Pancreas (tissue), 10 donors: ENCODE measurements at regions not wholly inside any gene's neighbourhood (a gene's known extent, or its start where the extent isn't known, plus 50 kb on each side); places are given as distances from the start of the nearest gene placed in this dataset.

ENCODE experiments used
- ATAC-seq, 4 donors: fragments of 200-7000 bp; cut with Tn5 transposase; one replicate each; pipeline versions ENCODE4 v1.8.0 to v1.9.1; 2020; ENCODE audit warnings: mild to moderate bottlenecking in 4 of 4, moderate library complexity in 4 of 4
- DNase-seq, 6 donors: peaks; one replicate each; pipeline ENCODE4 v3.0.0-alpha.2; 2020
- FAIRE-seq: peaks from 2 replicates; lab custom pipeline; 2012; peaks lifted over from hg19 to GRCh38; lab: Jason Lieb, UNC
- H3K27ac ChIP-seq, 4 donors: fragments of 200-600 bp; sonication (generic); 1 replicate in 3 of 4; 2 replicates in 1 of 4; pipeline versions ENCODE4 v1.5.0 to v1.8.0; 2020
- H3K27me3 ChIP-seq, 4 donors: fragments of 200-600 bp; one replicate each; pipeline ENCODE4 v1.8.0; 2021
- H3K36me3 ChIP-seq, 3 donors: fragments of 200-600 bp; sonication (generic) in 1 of 3; one replicate each; pipeline versions ENCODE4 v1.5.0 to v1.8.0; 2020 to 2021
- H3K4me1 ChIP-seq, 3 donors: fragments of 200-600 bp; one replicate each; pipeline ENCODE4 v1.8.0; 2021
- H3K4me3 ChIP-seq, 4 donors: fragments of 200-600 bp; sonication (generic) in 2 of 4; one replicate each; pipeline versions ENCODE4 v1.5.0 to v1.8.0; 2020 to 2021
- H3K9me3 ChIP-seq, 4 donors: fragments of 200-600 bp; one replicate each; pipeline ENCODE4 v1.8.0; 2021
- WGBS, 2 donors: extraction: QIAGEN DNeasy Blood & Tissue Kit; methylation state at CpG; one replicate each; pipeline ENCODE4 v1.1.7; 2013; 5-methylcytosine and 5-hydroxymethylcytosine counted together
- intact Hi-C, 3 donors: fragments of 100-400 bp; cut with DNase I; formaldehyde crosslinking; loops; one replicate each; pipeline versions ENCODE4 v1.11.1 to v1.14.2; 2022
- TF ChIP-seq, protein P1 (sequence below), 4 donors: fragments of 200-600 bp; sonication (generic) in 3 of 4; IDR thresholded peaks; one replicate each; pipeline versions ENCODE4 v1.5.0 to v1.8.0; 2021; ENCODE audit warnings: antibody characterized with exemption in 4 of 4
- donor health status: healthy with polysubstance abuse.
- donor health status: DM: no; HTN: no; CAD: no; lungs with moderate emphysema.
- donor health status: DM: no; HTN: no; CAD: no.
- donor health status: control.
- donor health status: control.
- donor health status: Bipolar disorder and iron deficiency.
- donor health status: DM: yes; HTN: yes; CAD: no.
- donor health status: DM: no; HTN: no; CAD: no.
- donor health status: DM: no; HTN: no; CAD: no.
- donor health status: DM: yes; HTN: yes; CAD: no.

DNA sequence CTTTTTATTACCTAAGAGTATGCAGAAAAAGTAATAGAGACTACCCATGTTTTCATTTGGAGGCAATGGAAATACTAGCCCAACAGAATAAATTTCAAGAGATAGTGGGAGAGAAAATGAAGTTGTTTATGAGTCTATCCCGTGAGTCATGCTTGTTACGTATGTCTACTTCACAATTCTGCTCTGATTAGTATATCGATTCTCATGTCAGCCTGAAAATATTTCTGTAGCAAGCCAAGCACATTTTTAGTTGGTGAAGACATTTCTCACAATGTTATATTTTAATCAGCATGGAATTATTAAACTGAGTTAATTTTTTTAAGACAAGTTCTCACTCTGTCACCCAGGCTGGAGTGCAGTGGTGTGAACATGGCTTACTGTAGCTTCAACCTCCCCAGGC is 346.1 kb downstream of the RPRM start:
- Histone ChIP-seq H3K4me1 (no peaks in the 10 kb centered on the region), H3K27ac (no peak overlapping the region), H3K27me3 (no peaks in the 10 kb centered on the region), H3K4me3 (no peak overlapping the region), H3K36me3 (no peaks in the 10 kb centered on the region), H3K9me3 (no peaks in the 10 kb centered on the region)
- FAIRE-seq (no peak), ATAC-seq (no peak), DNase-seq (no peak)
- intact Hi-C loops: no loop called here
- WGBS, 2 donors: 76 to 84% methylated on average over 3 of the region's 3 CpGs
- TF ChIP-seq, protein P1, sequence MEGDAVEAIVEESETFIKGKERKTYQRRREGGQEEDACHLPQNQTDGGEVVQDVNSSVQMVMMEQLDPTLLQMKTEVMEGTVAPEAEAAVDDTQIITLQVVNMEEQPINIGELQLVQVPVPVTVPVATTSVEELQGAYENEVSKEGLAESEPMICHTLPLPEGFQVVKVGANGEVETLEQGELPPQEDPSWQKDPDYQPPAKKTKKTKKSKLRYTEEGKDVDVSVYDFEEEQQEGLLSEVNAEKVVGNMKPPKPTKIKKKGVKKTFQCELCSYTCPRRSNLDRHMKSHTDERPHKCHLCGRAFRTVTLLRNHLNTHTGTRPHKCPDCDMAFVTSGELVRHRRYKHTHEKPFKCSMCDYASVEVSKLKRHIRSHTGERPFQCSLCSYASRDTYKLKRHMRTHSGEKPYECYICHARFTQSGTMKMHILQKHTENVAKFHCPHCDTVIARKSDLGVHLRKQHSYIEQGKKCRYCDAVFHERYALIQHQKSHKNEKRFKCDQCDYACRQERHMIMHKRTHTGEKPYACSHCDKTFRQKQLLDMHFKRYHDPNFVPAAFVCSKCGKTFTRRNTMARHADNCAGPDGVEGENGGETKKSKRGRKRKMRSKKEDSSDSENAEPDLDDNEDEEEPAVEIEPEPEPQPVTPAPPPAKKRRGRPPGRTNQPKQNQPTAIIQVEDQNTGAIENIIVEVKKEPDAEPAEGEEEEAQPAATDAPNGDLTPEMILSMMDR (IDR thresholded peaks at IDR 0.05): no peak

DNA sequence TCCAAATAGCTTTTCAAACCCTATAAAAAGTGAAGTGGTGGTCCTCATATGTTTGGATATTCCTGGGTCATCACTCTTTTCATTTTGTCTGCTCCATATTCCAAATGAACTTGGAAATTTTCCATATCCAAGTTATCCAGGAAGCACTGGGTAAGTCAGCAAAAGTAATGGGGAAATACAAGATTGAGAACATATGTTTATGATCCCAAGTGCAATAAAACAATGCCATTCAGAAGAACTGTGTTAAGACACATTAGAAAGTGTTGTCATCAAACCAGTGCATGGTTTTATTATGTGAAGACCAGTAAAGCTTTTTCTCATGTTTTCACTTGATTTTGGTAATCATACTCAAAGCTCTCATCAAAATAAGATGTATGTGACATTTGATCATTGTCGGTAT is 363.4 kb downstream of the RPRM start:
- intact Hi-C loops: no loop called here
- 91 to 93% methylated on average over 1 of the region's 1 CpG for WGBS, 2 donors
- FAIRE-seq (no peak), ATAC-seq (no peak), DNase-seq (no peak)
- no peaks in the 10 kb centered on the region for H3K27me3 ChIP-seq
- TF ChIP-seq, protein P1 (IDR thresholded peaks at IDR 0.05): no peak
- no peaks in the 10 kb centered on the region for H3K36me3 ChIP-seq
- H3K4me3 ChIP-seq: no peak overlapping the region
- H3K27ac ChIP-seq: no peak overlapping the region
- no peaks in the 10 kb centered on the region for H3K9me3 ChIP-seq
- H3K4me1 ChIP-seq: no peaks in the 10 kb centered on the region

DNA sequence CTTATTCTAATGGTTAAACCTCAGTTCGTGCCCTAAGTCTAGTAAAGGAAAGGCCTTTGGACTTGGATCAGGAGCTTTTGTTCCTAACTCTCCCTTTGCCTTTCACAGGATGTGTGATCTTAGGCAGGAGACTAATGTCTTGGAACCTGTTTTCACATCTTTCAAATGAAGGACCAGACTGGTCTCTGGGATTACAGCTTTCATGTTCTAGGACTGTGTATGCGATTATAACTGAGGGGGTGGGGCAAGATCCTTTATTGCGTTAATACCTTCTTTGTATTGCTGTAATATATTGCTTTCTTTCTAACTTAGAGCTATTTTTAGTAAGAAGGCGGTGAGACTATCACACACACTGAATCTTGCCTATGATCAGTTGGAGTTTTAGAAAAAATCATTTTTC is 368.1 kb downstream of the RPRM start:
- H3K9me3 ChIP-seq: no peaks in the 10 kb centered on the region
- DNase-seq (no peak), ATAC-seq (no peak), FAIRE-seq (no peak)
- H3K27ac ChIP-seq: no peak overlapping the region
- no peaks in the 10 kb centered on the region for H3K36me3 ChIP-seq
- H3K27me3 ChIP-seq: no peaks in the 10 kb centered on the region
- WGBS, 2 donors: 66% methylated on average over 4 of the region's 4 CpGs
- TF ChIP-seq, protein P1 (IDR thresholded peaks at IDR 0.05): no peak
- no peak overlapping the region for H3K4me3 ChIP-seq
- no peaks in the 10 kb centered on the region for H3K4me1 ChIP-seq
- intact Hi-C loops: no loop called here

DNA sequence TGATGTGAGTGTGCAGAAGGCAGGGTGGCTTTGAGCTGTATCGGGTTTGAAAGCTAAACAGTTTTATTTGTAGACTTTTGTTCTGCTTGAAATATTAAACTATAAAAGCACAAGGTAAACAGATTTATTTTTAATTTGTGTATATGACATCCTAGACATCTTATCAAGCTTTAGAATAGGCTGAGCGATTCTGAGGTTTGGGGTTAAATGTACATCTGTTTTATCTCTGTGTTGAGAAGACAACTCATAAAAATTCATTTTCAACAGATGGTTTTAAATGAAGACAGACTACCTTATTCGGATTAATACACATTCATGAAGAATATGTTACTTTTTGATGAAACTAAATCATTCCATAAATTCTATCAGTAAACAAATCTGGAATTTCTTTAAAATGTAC is 368.8 kb downstream of the RPRM start:
- Histone ChIP-seq H3K4me3 (no peak overlapping the region), H3K27ac (no peak overlapping the region), H3K27me3 (no peaks in the 10 kb centered on the region), H3K9me3 (no peaks in the 10 kb centered on the region), H3K4me1 (no peaks in the 10 kb centered on the region), H3K36me3 (no peaks in the 10 kb centered on the region)
- ATAC-seq: no peak
- no peak for DNase-seq
- WGBS, 2 donors: 62 to 69% methylated on average over 3 of the region's 3 CpGs
- intact Hi-C loops: no loop called here
- TF ChIP-seq, protein P1 (IDR thresholded peaks at IDR 0.05): no peak
- FAIRE-seq: no peak

DNA sequence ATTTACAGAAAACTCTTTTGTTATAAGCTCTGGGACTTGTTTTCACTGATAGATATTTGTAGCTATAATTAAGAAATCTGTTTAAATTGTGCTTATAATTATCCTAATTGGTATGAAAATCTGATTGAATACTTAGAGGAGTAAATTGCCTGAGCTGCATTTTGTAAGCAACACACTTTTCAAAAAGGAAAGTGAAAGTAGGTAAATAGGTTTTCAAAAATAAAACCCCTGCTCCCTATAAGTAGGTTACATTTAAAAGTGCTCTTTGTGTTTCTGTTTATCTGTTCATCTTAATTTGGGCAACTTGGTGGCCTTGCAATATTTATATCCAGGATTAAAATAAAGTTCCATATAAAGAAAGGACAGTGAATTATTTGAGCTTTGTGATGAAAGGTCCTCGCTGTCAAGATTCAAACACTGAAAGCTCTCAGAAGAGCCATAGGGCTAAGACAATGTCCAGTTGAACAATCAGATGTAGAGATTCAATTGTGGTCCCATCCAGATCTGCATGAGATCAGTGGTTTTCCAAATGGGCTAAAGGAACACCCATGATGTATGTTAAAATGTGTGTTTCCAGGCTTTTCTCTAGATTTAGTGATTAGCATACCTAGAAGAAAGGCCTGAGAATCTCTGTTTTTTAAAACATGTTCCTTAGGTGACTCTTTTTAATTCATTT is 371.6 kb downstream of the RPRM start:
- no peak for ATAC-seq
- 80 to 87% methylated on average over 1 of the region's 1 CpG for WGBS, 2 donors
- intact Hi-C loops: no loop called here

More for the DNA sequence above, 371.6 kb downstream of the RPRM start:
- H3K27ac ChIP-seq: no peak overlapping the region
- DNase-seq: no peak
- no peaks in the 10 kb centered on the region for H3K36me3 ChIP-seq
- no peaks in the 10 kb centered on the region for H3K4me1 ChIP-seq
- H3K9me3 ChIP-seq: no peaks in the 10 kb centered on the region
- FAIRE-seq: no peak
- no peak overlapping the region for H3K4me3 ChIP-seq
- TF ChIP-seq, protein P1 (IDR thresholded peaks at IDR 0.05): no peak
- H3K27me3 ChIP-seq: no peaks in the 10 kb centered on the region
